ENCODE measurements at regions not wholly inside any gene's neighbourhood (a gene's known extent, or its start where the extent isn't known, plus 50 kb on each side); places are given as distances from the start of the nearest gene placed in this dataset.

GRCh38 chr21:15182731-15183130, 117.9 kb upstream of the NRIP1 start:
- no peak for TF ChIP-seq CTCF (IDR thresholded peaks at IDR 0.05; ENCODE audit: control insufficient read depth, extremely low read depth, insufficient read depth)
- DNase-seq (ENCODE audit: low read depth), result no peak
- H3K4me3 ChIP-seq (ENCODE audit: low read depth, low read length), result no peak overlapping the region

GRCh38 chr21:15183813-15184257, 119.0 kb upstream of the NRIP1 start:
- DNase-seq (ENCODE audit: low read depth), result no peak
- no peak overlapping the region for H3K4me3 ChIP-seq (ENCODE audit: low read depth, low read length)
- TF ChIP-seq CTCF (IDR thresholded peaks at IDR 0.05; ENCODE audit: control insufficient read depth, extremely low read depth, insufficient read depth), result no peak

GRCh38 chr21:15190412-15190811, 125.6 kb upstream of the NRIP1 start:
- no peak for DNase-seq (ENCODE audit: low read depth)
- H3K4me3 ChIP-seq (ENCODE audit: low read depth, low read length), result no peak overlapping the region
- no peak for TF ChIP-seq CTCF (IDR thresholded peaks at IDR 0.05; ENCODE audit: control insufficient read depth, extremely low read depth, insufficient read depth)

GRCh38 chr21:15190837-15191236, 126.0 kb upstream of the NRIP1 start:
- DNase-seq (ENCODE audit: low read depth), result no peak
- no peak for TF ChIP-seq CTCF (IDR thresholded peaks at IDR 0.05; ENCODE audit: control insufficient read depth, extremely low read depth, insufficient read depth)
- no peak overlapping the region for H3K4me3 ChIP-seq (ENCODE audit: low read depth, low read length)

GRCh38 chr21:15191342-15191741, 126.5 kb upstream of the NRIP1 start:
- DNase-seq (ENCODE audit: low read depth), result no peak
- H3K4me3 ChIP-seq (ENCODE audit: low read depth, low read length), result no peak overlapping the region
- TF ChIP-seq CTCF (IDR thresholded peaks at IDR 0.05; ENCODE audit: control insufficient read depth, extremely low read depth, insufficient read depth), result no peak

GRCh38 chr21:15192243-15192642, 127.4 kb upstream of the NRIP1 start:
- H3K4me3 ChIP-seq (ENCODE audit: low read depth, low read length), result no peak overlapping the region
- TF ChIP-seq CTCF (IDR thresholded peaks at IDR 0.05; ENCODE audit: control insufficient read depth, extremely low read depth, insufficient read depth), result no peak
- DNase-seq (ENCODE audit: low read depth), result peak; percentile 89

- TF ChIP-seq CTCF (IDR thresholded peaks at IDR 0.05; ENCODE audit: control insufficient read depth, extremely low read depth, insufficient read depth), result no peak
- DNase-seq (ENCODE audit: low read depth), result no peak
- no peak overlapping the region for H3K4me3 ChIP-seq (ENCODE audit: low read depth, low read length)
Measured at GRCh38 chr21:15193937-15194336, 129.1 kb upstream of the NRIP1 start.
